ENCODE measurements at regions not wholly inside any gene's neighbourhood (a gene's known extent, or its start where the extent isn't known, plus 50 kb on each side); places are given as distances from the start of the nearest gene placed in this dataset.

DNA sequence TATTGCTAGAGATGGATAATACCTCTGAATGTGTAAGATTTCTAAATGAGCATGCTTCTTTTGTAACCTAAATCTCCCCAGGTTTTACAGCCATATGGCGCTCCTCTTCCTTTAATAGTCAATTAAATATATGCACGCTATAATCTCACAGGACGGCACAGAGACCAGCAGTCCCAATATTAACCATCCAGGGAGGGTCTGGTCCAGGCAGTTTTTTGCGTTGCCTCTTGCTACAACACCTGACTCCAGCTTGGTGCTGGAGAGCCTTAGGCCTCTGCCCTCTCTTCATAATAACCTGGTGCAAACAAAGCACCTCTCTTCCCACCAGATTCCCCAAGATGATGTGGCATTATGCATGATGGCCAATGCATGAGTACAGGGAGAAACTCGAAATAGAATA, 183.4 kb downstream of the LY86 start:
- Histone ChIP-seq H3K4me3 (no peak overlapping the region), H3K27me3 (ENCODE audit: low read depth) (no peaks in the 10 kb centered on the region), H3K9me3 (replicated peaks) (peaks cover 8% of the 10 kb centered on the region), H3K4me1 (no peaks in the 10 kb centered on the region), H3K27ac (replicated peaks) (no peak overlapping the region), H3K36me3 (no peaks in the 10 kb centered on the region)
- DNase-seq, result no peak
- TF ChIP-seq, protein P1, sequence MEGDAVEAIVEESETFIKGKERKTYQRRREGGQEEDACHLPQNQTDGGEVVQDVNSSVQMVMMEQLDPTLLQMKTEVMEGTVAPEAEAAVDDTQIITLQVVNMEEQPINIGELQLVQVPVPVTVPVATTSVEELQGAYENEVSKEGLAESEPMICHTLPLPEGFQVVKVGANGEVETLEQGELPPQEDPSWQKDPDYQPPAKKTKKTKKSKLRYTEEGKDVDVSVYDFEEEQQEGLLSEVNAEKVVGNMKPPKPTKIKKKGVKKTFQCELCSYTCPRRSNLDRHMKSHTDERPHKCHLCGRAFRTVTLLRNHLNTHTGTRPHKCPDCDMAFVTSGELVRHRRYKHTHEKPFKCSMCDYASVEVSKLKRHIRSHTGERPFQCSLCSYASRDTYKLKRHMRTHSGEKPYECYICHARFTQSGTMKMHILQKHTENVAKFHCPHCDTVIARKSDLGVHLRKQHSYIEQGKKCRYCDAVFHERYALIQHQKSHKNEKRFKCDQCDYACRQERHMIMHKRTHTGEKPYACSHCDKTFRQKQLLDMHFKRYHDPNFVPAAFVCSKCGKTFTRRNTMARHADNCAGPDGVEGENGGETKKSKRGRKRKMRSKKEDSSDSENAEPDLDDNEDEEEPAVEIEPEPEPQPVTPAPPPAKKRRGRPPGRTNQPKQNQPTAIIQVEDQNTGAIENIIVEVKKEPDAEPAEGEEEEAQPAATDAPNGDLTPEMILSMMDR (IDR thresholded peaks at IDR 0.05; ENCODE audit: borderline replicate concordance), result no peak
- intact Hi-C loops (cut with micrococcal nuclease), result no loop called here

DNA sequence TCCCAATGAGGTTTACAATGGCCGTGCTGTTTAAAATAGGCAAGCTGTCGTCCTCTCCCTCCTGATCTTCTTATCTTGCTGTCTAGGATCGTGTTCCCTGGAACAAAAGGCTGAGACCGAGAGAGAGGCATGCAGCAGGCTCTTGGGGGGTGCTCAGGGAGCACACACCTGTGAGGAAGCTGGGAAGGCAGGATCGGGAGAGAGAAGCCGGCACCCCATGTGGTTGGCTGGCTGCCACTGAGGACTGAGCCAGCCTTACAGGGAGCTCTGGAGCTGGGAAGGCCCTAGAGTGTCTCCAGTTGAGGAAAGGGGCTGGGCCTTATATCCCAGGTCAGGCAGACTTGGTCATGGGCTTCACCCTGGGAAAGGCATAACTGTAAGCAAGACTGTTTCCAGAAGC, 184.2 kb downstream of the LY86 start:
- intact Hi-C loops (cut with micrococcal nuclease), result no loop called here
- no peak for DNase-seq
- no peaks in the 10 kb centered on the region for H3K4me1 ChIP-seq
- peak overlapping the region; percentile 8 for H3K4me3 ChIP-seq
- no peaks in the 10 kb centered on the region for H3K36me3 ChIP-seq
- H3K27ac ChIP-seq (replicated peaks), result no peak overlapping the region
- H3K27me3 ChIP-seq (ENCODE audit: low read depth), result no peaks in the 10 kb centered on the region
- TF ChIP-seq, protein P1 (IDR thresholded peaks at IDR 0.05; ENCODE audit: borderline replicate concordance), result no peak
- H3K9me3 ChIP-seq (replicated peaks), result peaks cover 9% of the 10 kb centered on the region

DNA sequence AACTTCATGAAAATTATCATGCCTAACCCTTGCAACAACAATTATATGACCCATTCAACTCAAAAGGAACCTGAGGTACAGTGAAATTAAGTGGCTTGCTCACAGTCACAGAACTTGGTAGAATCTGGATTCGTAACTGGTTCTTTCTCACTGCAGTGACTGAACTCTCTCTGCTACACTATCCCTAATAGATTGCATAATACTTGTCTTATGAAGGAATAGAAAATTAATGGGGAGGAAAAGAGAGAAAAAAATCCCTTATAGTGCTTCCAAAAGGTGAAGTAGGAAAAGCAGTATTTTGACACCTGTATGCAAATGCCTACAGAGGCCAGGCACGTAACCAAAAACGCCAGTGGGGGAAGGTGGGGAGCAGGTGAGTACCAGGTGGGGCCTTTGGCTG, 186.6 kb downstream of the LY86 start:
- intact Hi-C loops (cut with micrococcal nuclease), result no loop called here
- no peak overlapping the region for H3K4me3 ChIP-seq
- H3K27me3 ChIP-seq (ENCODE audit: low read depth), result no peaks in the 10 kb centered on the region
- peaks cover 9% of the 10 kb centered on the region for H3K9me3 ChIP-seq (replicated peaks)
- no peaks in the 10 kb centered on the region for H3K4me1 ChIP-seq
- TF ChIP-seq, protein P1 (IDR thresholded peaks at IDR 0.05; ENCODE audit: borderline replicate concordance), result no peak
- no peak for DNase-seq
- H3K27ac ChIP-seq (replicated peaks), result no peak overlapping the region
- H3K36me3 ChIP-seq, result no peaks in the 10 kb centered on the region

DNA sequence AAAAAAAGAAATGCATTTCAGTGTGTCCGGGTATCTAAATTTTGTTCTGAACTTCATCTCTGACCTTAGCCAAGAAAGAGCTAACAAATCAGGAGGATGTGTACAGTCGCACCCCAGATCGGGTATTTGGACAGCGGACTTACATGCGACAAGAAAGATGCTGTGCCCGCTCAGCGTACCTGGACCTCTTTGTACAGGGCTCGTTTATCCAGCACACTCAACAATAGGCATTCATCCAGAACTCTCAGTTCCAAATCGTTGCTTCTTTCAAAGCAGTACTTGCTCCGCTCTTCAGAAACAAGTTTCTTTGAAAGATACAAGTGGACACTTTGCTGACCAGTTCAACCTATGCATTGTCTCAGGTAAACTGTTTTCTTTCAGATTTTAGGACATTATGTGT, 191.7 kb downstream of the LY86 start:
- no peak for DNase-seq
- Histone ChIP-seq H3K36me3 (no peaks in the 10 kb centered on the region), H3K4me3 (no peak overlapping the region), H3K4me1 (peaks cover 12% of the 10 kb centered on the region), H3K27me3 (ENCODE audit: low read depth) (no peaks in the 10 kb centered on the region), H3K27ac (replicated peaks) (no peak overlapping the region), H3K9me3 (replicated peaks) (peaks cover 9% of the 10 kb centered on the region)
- intact Hi-C loops (cut with micrococcal nuclease), result no loop called here
- TF ChIP-seq, protein P1 (IDR thresholded peaks at IDR 0.05; ENCODE audit: borderline replicate concordance), result no peak

DNA sequence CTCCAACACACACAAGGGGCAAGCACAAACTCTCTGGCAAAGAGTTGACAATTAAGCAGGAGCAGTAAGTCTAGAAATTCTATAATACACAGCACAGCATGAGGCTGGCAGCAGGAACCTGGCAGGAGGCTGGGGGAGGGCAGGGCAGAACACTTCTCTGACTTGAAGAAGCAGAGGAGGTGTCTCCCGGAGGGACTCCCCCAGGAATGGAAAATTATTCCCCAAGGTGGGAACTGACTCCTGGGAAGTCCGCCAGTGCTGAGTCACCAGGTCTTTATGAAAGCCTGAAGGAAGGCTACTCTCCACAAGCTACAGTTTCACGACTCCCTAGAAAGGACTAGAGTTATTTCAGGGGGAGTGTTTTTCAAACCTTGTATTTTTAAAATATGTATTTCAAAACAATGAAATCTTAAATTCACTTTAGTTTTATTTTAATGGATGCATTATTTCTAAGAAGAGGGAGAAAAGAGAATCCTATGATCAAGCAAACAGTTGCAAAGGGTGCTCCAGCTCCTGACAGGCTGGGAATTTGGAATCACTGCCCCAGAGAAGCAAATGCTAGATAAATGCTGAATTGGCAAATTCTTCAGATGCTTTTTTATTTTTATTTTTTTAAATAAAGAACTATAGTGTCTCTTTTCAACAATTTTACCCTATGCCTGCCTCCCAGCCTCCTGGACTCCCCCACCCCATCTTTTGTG, 192.8 kb downstream of the LY86 start:
- H3K4me3 ChIP-seq, result no peak overlapping the region

More for the DNA sequence above, 192.8 kb downstream of the LY86 start:
- no peak overlapping the region for H3K27ac ChIP-seq (replicated peaks)
- no peaks in the 10 kb centered on the region for H3K27me3 ChIP-seq (ENCODE audit: low read depth)
- DNase-seq, result no peak
- TF ChIP-seq, protein P1 (IDR thresholded peaks at IDR 0.05; ENCODE audit: borderline replicate concordance), result no peak
- H3K9me3 ChIP-seq (replicated peaks), result peaks cover 8% of the 10 kb centered on the region
- no peaks in the 10 kb centered on the region for H3K36me3 ChIP-seq
- H3K4me1 ChIP-seq, result peaks cover 12% of the 10 kb centered on the region
- intact Hi-C loops (cut with micrococcal nuclease), result no loop called here

Data from left ventricle myocardium inferior (tissue), 1 donor.